ENCODE measurements at regions not wholly inside any gene's neighbourhood (a gene's known extent, or its start where the extent isn't known, plus 50 kb on each side); places are given as distances from the start of the nearest gene placed in this dataset.

GRCh38 chr2:238594796-238595749 is 168.3 kb downstream of the ASB1 start:
- ChIA-PET CTCF (ENCODE audit: unreplicated experiment) (no interaction called here), POLR2A (no interaction called here)
- TF ChIP-seq EZH2phosphoT487 (IDR thresholded peaks at IDR 0.05; ENCODE audit: borderline replicate concordance, low read depth, low read length) (no peak), CTCF (conservative IDR thresholded peaks at IDR 0.05; ENCODE audit: low read length) (no peak)
- Histone ChIP-seq H3K4me1 (ENCODE audit: insufficient read depth, low read length, poor library complexity, severe bottlenecking) (no peaks in the 10 kb centered on the region), H2AFZ (ENCODE audit: low read length) (no peak overlapping the region), H3K9me3 (ENCODE audit: low read length) (no peaks in the 10 kb centered on the region), H3K27ac (ENCODE audit: low read depth, low read length, poor library complexity, severe bottlenecking) (no peak overlapping the region), H3K9me2 (ENCODE audit: insufficient read depth, low read length) (no peaks in the 10 kb centered on the region), H4K20me1 (ENCODE audit: insufficient read depth, low read length) (no peaks in the 10 kb centered on the region), H3K36me3 (ENCODE audit: insufficient read depth, low read length) (no peaks in the 10 kb centered on the region), H3K4me2 (ENCODE audit: low read length) (no peak overlapping the region), H3K4me3 (ENCODE audit: low read depth, low read length, poor library complexity, severe bottlenecking) (no peak overlapping the region), H3K79me2 (ENCODE audit: insufficient read depth, low read depth, low read length) (no peaks in the 10 kb centered on the region)
- no peak for DNase-seq (ENCODE audit: low spot score)
- no TSS peak for BruUV-seq (replicated peaks)
- intact Hi-C loops (cut with micrococcal nuclease; ENCODE audit: unreplicated experiment) = no loop called here

GRCh38 chr2:238595750-238596570 is 169.2 kb downstream of the ASB1 start:
- H3K4me2 ChIP-seq (ENCODE audit: low read length) = no peak overlapping the region
- no peak overlapping the region for H3K4me3 ChIP-seq (ENCODE audit: low read depth, low read length, poor library complexity, severe bottlenecking)
- H2AFZ ChIP-seq (ENCODE audit: low read length) = no peak overlapping the region
- no peaks in the 10 kb centered on the region for H3K9me3 ChIP-seq (ENCODE audit: low read length)
- H3K4me1 ChIP-seq (ENCODE audit: insufficient read depth, low read length, poor library complexity, severe bottlenecking) = no peaks in the 10 kb centered on the region
- no peak for TF ChIP-seq EZH2phosphoT487 (IDR thresholded peaks at IDR 0.05; ENCODE audit: borderline replicate concordance, low read depth, low read length)
- no peak for TF ChIP-seq CTCF (conservative IDR thresholded peaks at IDR 0.05; ENCODE audit: low read length)
- no peaks in the 10 kb centered on the region for H3K36me3 ChIP-seq (ENCODE audit: insufficient read depth, low read length)
- CTCF ChIA-PET (ENCODE audit: unreplicated experiment) = no interaction called here
- no peaks in the 10 kb centered on the region for H4K20me1 ChIP-seq (ENCODE audit: insufficient read depth, low read length)
- no peaks in the 10 kb centered on the region for H3K9me2 ChIP-seq (ENCODE audit: insufficient read depth, low read length)
- no peak overlapping the region for H3K27ac ChIP-seq (ENCODE audit: low read depth, low read length, poor library complexity, severe bottlenecking)
- no peak for DNase-seq (ENCODE audit: low spot score)
- intact Hi-C loops (cut with micrococcal nuclease; ENCODE audit: unreplicated experiment) = no loop called here
- POLR2A ChIA-PET = no interaction called here
- no TSS peak for BruUV-seq (replicated peaks)
- no peaks in the 10 kb centered on the region for H3K79me2 ChIP-seq (ENCODE audit: insufficient read depth, low read depth, low read length)

Measured in OCI-LY7 (cell line).